K562 (cell line): ENCODE measurements at regions not wholly inside any gene's neighbourhood (a gene's known extent, or its start where the extent isn't known, plus 50 kb on each side); places are given as distances from the start of the nearest gene placed in this dataset.

ENCODE experiments used
- ATAC-seq: fragments of 200-7000 bp; cut with Tn5 transposase; 3 replicates; pipeline ENCODE4 v1.9.1; 2020; ENCODE audit warnings: moderate library complexity
- BruUV-seq: library from RNA; stranded (reverse); fragments of 400-500 nt; replicated peaks from 2 replicates; lab custom pipeline; 2021; lab: Mats Ljungman, UMichigan
- CTCF ChIA-PET: fragments of 300-600 bp; formaldehyde crosslinking; extraction: SDS; loops from one replicate; lab custom pipeline; 2021; ENCODE audit warnings: low intra/inter-chr PET ratio; lab: Yijun Ruan, JAX
- POLR2A ChIA-PET: fragments of 300-600, 350-650 bp; sonication (Branson Sonifier 250); formaldehyde crosslinking; extraction: SDS; loops from one replicate; lab custom pipeline; 2021; ENCODE audit warnings: antibody characterized with exemption, inconsistent platforms; lab: Yijun Ruan, JAX
- DNase-seq, 4 experiments: peaks; one replicate each; pipeline versions ENCODE4 v3.0.0 to v3.0.0-alpha.2; 2011 to 2018; ENCODE audit warnings: low spot score in 3 of 4, mixed read lengths in 3 of 4; ENCODE audit errors: extremely low read depth in 1 of 4
- FAIRE-seq: peaks from 2 replicates; lab custom pipeline; 2011; peaks lifted over from hg19 to GRCh38; lab: Jason Lieb, UNC
- H2AFZ ChIP-seq: 2 replicates; pipeline ENCODE4 v1.6.0; 2011; ENCODE audit warnings: low read depth, low read length, control low read depth, inconsistent platforms
- H3K27ac ChIP-seq: fragments of 200-600 bp; 3 replicates; pipeline ENCODE4 v1.8.0; 2011; ENCODE audit warnings: low read depth, mild to moderate bottlenecking, control low read depth, inconsistent platforms, low read length, moderate library complexity, mixed read lengths; ENCODE audit errors: extremely low read depth
- H3K27me3 ChIP-seq, 2 experiments: fragments of 300-600 bp in 1 of 2; 2 replicates in 1 of 2; 3 replicates in 1 of 2; pipeline versions ENCODE4 v1.6.0 to v1.8.0; 2011; ENCODE audit warnings: inconsistent platforms in 2 of 2, low read length in 2 of 2, mild to moderate bottlenecking in 1 of 2, mixed read lengths in 1 of 2, moderate library complexity in 1 of 2; ENCODE audit not compliant: control insufficient read depth in 2 of 2, insufficient read depth in 2 of 2
- H3K36me3 ChIP-seq: fragments of 300-600 bp; 3 replicates; pipeline ENCODE4 v1.8.0; 2011; ENCODE audit warnings: mild to moderate bottlenecking, low read length, inconsistent platforms; ENCODE audit not compliant: control insufficient read depth, insufficient read depth
- H3K4me1 ChIP-seq, 2 experiments: fragments of 200-600 bp in 1 of 2; replicated peaks in 1 of 2; 2 replicates in 1 of 2; 3 replicates in 1 of 2; pipeline versions ENCODE4 v1.5.1 to v1.8.0; 2011; ENCODE audit warnings: inconsistent platforms in 2 of 2, low read length in 2 of 2, mild to moderate bottlenecking in 1 of 2, mixed read lengths in 1 of 2, moderate library complexity in 1 of 2; ENCODE audit not compliant: control insufficient read depth in 2 of 2, insufficient read depth in 2 of 2
- H3K4me2 ChIP-seq: 2 replicates; pipeline ENCODE4 v1.6.1; 2011; ENCODE audit warnings: low read length, control low read depth, inconsistent platforms, mixed read lengths; ENCODE audit not compliant: insufficient read depth
- H3K4me3 ChIP-seq: fragments of 200-600 bp; sonication (generic), shearing (Covaris generic); 2 replicates; pipeline ENCODE4 v1.5.1; 2016; ENCODE audit warnings: control low read depth, inconsistent platforms
- H3K79me2 ChIP-seq: fragments of 200-600 bp; 3 replicates; pipeline ENCODE4 v1.8.0; 2011; ENCODE audit warnings: low read length, inconsistent platforms; ENCODE audit not compliant: control insufficient read depth, insufficient read depth
- H3K9ac ChIP-seq, 2 experiments: 2 replicates each; pipeline versions ENCODE4 v1.6.0 to v1.6.1; 2011; ENCODE audit warnings: low read depth in 2 of 2, low read length in 2 of 2, control low read depth in 1 of 2, inconsistent platforms in 1 of 2, mild to moderate bottlenecking in 1 of 2, mixed read lengths in 1 of 2; ENCODE audit not compliant: insufficient read depth in 1 of 2
- H3K9me1 ChIP-seq: one replicate; pipeline ENCODE4 v1.6.0; 2011; ENCODE audit warnings: inconsistent platforms, mild to moderate bottlenecking, low read length, moderate library complexity; ENCODE audit not compliant: control insufficient read depth, insufficient read depth
- H3K9me3 ChIP-seq: replicated peaks from 2 replicates; pipeline ENCODE4 v1.5.1; 2011; ENCODE audit warnings: low read depth, low read length, inconsistent platforms; ENCODE audit not compliant: control insufficient read depth, insufficient read depth
- H4K20me1 ChIP-seq: replicated peaks from 2 replicates; pipeline ENCODE4 v1.6.1; 2011; ENCODE audit warnings: low read length, inconsistent platforms, mixed read lengths; ENCODE audit not compliant: control insufficient read depth, insufficient read depth
- ETS1 ChIP-seq: conservative IDR thresholded peaks from 2 replicates; pipeline ENCODE4 v1.6.1; 2011; ENCODE audit warnings: low read depth, mild to moderate bottlenecking, low read length; ENCODE audit not compliant: control insufficient read depth
- FOXK1 ChIP-seq: sonication (generic); formaldehyde crosslinking; IDR thresholded peaks from 2 replicates; pipeline ENCODE4 v1.8.0; 2022; ENCODE audit warnings: missing genetic modification reagents, mild to moderate bottlenecking, borderline replicate concordance
- HINFP ChIP-seq: fragments of 450-650 bp; conservative IDR thresholded peaks from 2 replicates; pipeline ENCODE4 v1.6.1; 2016; ENCODE audit warnings: missing genetic modification characterization, low read depth, mild to moderate bottlenecking, control low read depth, missing compliant biosample characterization
- MBD2 ChIP-seq: sonication (generic); IDR thresholded peaks from 2 replicates; pipeline ENCODE4 v1.6.1; 2016; ENCODE audit warnings: low read depth, borderline replicate concordance
- POLR2G ChIP-seq: fragments of 200-400 bp; formaldehyde crosslinking; IDR thresholded peaks from 2 replicates; pipeline ENCODE4 v1.6.1; 2017; ENCODE audit warnings: low read depth, mild to moderate bottlenecking, antibody characterized with exemption, low read length, moderate library complexity
- PRDM10 ChIP-seq: fragments of 450-650 bp; IDR thresholded peaks from 2 replicates; pipeline ENCODE4 v1.6.1; 2018; ENCODE audit not compliant: partially characterized antibody
- RAD21 ChIP-seq, 2 experiments: fragments of 250-450 bp in 1 of 2; fragments of 450-650 bp in 1 of 2; sonication (Bioruptor Pico) in 1 of 2; formaldehyde crosslinking in 1 of 2; IDR thresholded peaks in 1 of 2; conservative IDR thresholded peaks in 1 of 2; 2 replicates each; pipeline versions ENCODE4 v1.4.0 to v1.8.0; 2020 to 2022; ENCODE audit warnings: mild to moderate bottlenecking in 2 of 2, moderate library complexity in 1 of 2
- SAFB2 ChIP-seq: fragments of 200-400 bp; formaldehyde crosslinking; IDR thresholded peaks from 2 replicates; pipeline ENCODE4 v1.6.1; 2018; ENCODE audit warnings: borderline replicate concordance, low read length, low read depth, moderate library complexity; ENCODE audit not compliant: severe bottlenecking
- SMARCC2 ChIP-seq: fragments of 450-650 bp; IDR thresholded peaks from 2 replicates; pipeline ENCODE4 v1.6.1; 2017; ENCODE audit warnings: antibody characterized with exemption, moderate library complexity, mild to moderate bottlenecking, low read depth
- STAT6 ChIP-seq: sonication (generic); formaldehyde crosslinking; IDR thresholded peaks from 2 replicates; pipeline ENCODE4 v1.8.1; 2023; ENCODE audit warnings: mild to moderate bottlenecking, missing genetic modification reagents
- ZNF184 ChIP-seq: sonication (generic); formaldehyde crosslinking; IDR thresholded peaks from 2 replicates; pipeline ENCODE4 v1.5.0; 2020; ENCODE audit warnings: missing genetic modification reagents
- ZSCAN29 ChIP-seq: fragments of 450-650 bp; IDR thresholded peaks from 2 replicates; pipeline ENCODE4 v1.6.1; 2017
- WGBS: fragments of 100-300 bp; shearing (Covaris generic); methylation state at CpG from one replicate; pipeline ENCODE4 v1.1.6; 2016; ENCODE audit warnings: low coverage, mixed read lengths; ENCODE audit not compliant: insufficient coverage; ENCODE audit errors: missing lambda C conversion rate; 5-methylcytosine and 5-hydroxymethylcytosine counted together
- in situ Hi-C: fragments of 300-500 bp; cut with MboI; formaldehyde crosslinking; loops from 4 replicates; pipeline ENCODE4 v1.15.0; 2018; ENCODE audit warnings: inconsistent platforms, mixed read lengths
- intact Hi-C: fragments of 100-400 bp; cut with micrococcal nuclease; formaldehyde crosslinking; loops from 2 replicates; pipeline ENCODE4 v1.14.2; 2022

GRCh38 chr22:49178246-49179005 is 649.2 kb downstream of the BRD1 start:
- Histone ChIP-seq H3K36me3 (no peaks in the 10 kb centered on the region), H3K4me1 (no peaks in the 10 kb centered on the region), H3K4me2 (no peak overlapping the region), H2AFZ (no peak overlapping the region), H3K9ac (no peak overlapping the region), H3K27me3 (peaks cover 0 to 19% of the 10 kb centered on the region in 2 experiments; a peak in 3 of 5 replicates), H3K9me1 (no peaks in the 10 kb centered on the region), H3K27ac (no peak overlapping the region), H3K4me3 (no peak overlapping the region), H3K79me2 (no peaks in the 10 kb centered on the region), H4K20me1 (no peaks in the 10 kb centered on the region), H3K9me3 (no peaks in the 10 kb centered on the region)
- FAIRE-seq (no peak), DNase-seq (no peak), ATAC-seq (no peak)
- CTCF ChIA-PET, result no interaction called here
- POLR2A ChIA-PET, result no interaction called here
- intact Hi-C loops (no loop called here), in situ Hi-C loops (no loop called here)
- TF ChIP-seq SAFB2, result no peak
- TF ChIP-seq HINFP (tag), result no peak
- TF ChIP-seq POLR2G, result no peak
- TF ChIP-seq STAT6, result no peak
- TF ChIP-seq SMARCC2, result no peak
- no peak for TF ChIP-seq RAD21 (CRISPR knock-in tag; conservative IDR thresholded peaks at IDR 0.05 in 1 of 2, IDR thresholded peaks at IDR 0.05 in 1 of 2)
- no peak for TF ChIP-seq ZSCAN29
- TF ChIP-seq FOXK1 (CRISPR knock-in tag), result no peak
- TF ChIP-seq ETS1, result no peak
- no peak for TF ChIP-seq PRDM10
- no peak for TF ChIP-seq ZNF184 (CRISPR knock-in tag)
- TF ChIP-seq MBD2, result no peak
- 0% methylated on average over 16 of the region's 26 CpGs for WGBS
- BruUV-seq, result no TSS peak
